SJCRH30 (cell line): ENCODE measurements at regions not wholly inside any gene's neighbourhood (a gene's known extent, or its start where the extent isn't known, plus 50 kb on each side); places are given as distances from the start of the nearest gene placed in this dataset.
"Not testable (repeated sequence)": the region's sequence is repeated elsewhere in the genome, so short reads cannot be mapped to it uniquely, and the experiment has no call there.

ENCODE experiments used
- DNase-seq, 2 experiments: peaks; one replicate each; pipeline ENCODE4 v3.0.0-alpha.2; 2015 to 2020
- H3K27ac ChIP-seq: fragments of 250-450 bp; sonication (Bioruptor Pico); 2 replicates; pipeline ENCODE4 v1.5.1; 2020; ENCODE audit warnings: mild to moderate bottlenecking, moderate library complexity
- H3K27me3 ChIP-seq: fragments of 250-450 bp; sonication (Bioruptor Pico); 2 replicates; pipeline ENCODE4 v1.5.1; 2020; ENCODE audit warnings: mild to moderate bottlenecking, moderate library complexity
- H3K36me3 ChIP-seq: fragments of 250-450 bp; sonication (Bioruptor Pico); 2 replicates; pipeline ENCODE4 v1.5.1; 2020; ENCODE audit warnings: mild to moderate bottlenecking, moderate library complexity
- H3K4me1 ChIP-seq: fragments of 250-450 bp; sonication (Bioruptor Pico); 2 replicates; pipeline ENCODE4 v1.5.1; 2020; ENCODE audit warnings: mild to moderate bottlenecking, moderate library complexity
- H3K4me3 ChIP-seq: fragments of 250-450 bp; sonication (Bioruptor Pico); 2 replicates; pipeline ENCODE4 v1.5.1; 2020; ENCODE audit warnings: mild to moderate bottlenecking, moderate library complexity
- H3K9me3 ChIP-seq: fragments of 250-450 bp; sonication (Bioruptor Pico); replicated peaks from 2 replicates; pipeline ENCODE4 v1.5.1; 2020; ENCODE audit warnings: mild to moderate bottlenecking, moderate library complexity

- DNase-seq, H3K27me3 ChIP-seq, H3K36me3 ChIP-seq, H3K9me3 ChIP-seq, H3K27ac ChIP-seq, H3K4me3 ChIP-seq, H3K4me1 ChIP-seq: not testable (repeated sequence)
Observed at GRCh38 chr18:15000119-15001037, 252.4 kb downstream of the ANKRD30B start.

- not testable (repeated sequence) for H3K27me3 ChIP-seq, H3K4me1 ChIP-seq, H3K27ac ChIP-seq, H3K36me3 ChIP-seq, H3K9me3 ChIP-seq, DNase-seq, H3K4me3 ChIP-seq
Observed at GRCh38 chr18:15001038-15001794, 253.2 kb downstream of the ANKRD30B start.

DNA sequence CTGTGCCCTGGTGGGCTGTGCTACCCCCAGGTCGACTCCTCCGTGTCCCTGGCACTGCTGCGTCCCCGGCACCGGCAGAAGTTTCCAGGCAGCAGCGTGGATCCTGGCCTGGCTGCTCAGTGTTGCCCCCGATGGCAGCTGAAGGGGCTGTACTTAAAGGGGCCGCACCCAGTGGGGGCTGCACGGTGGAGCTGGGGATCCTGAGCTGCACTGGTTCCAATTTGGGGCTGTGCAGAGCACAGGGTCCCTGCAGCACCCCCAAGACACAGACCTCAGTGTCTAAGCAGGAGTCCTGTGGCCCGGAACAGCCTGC, 253.8 kb downstream of the ANKRD30B start:
- DNase-seq, H3K4me3 ChIP-seq, H3K4me1 ChIP-seq, H3K27ac ChIP-seq, H3K36me3 ChIP-seq, H3K9me3 ChIP-seq, H3K27me3 ChIP-seq: not testable (repeated sequence)

- not testable (repeated sequence) for H3K27me3 ChIP-seq, H3K36me3 ChIP-seq, H3K9me3 ChIP-seq, H3K27ac ChIP-seq, DNase-seq, H3K4me1 ChIP-seq, H3K4me3 ChIP-seq
Observed at GRCh38 chr18:15002765-15003164, 254.8 kb downstream of the ANKRD30B start.

DNA sequence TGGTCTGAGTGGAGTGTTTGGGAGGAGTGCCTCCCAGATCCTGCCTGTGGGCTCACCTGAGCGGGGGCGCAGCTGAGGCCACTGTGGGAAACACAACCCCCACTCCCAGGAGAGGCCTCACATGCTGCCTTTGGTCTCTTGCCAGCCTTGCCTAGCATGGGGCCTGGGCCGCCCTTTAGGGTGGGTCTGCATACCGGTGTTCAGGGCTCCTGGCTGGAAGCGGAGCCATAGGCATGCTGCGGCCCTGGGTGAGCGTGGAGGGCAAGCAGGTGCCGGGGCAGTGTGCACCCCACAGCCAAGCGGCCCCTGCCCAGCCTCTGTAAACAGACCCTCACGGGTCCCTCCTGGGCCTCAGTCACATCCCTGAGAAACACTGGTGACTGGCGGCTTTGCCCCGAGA, 255.3 kb downstream of the ANKRD30B start:
- DNase-seq, H3K36me3 ChIP-seq, H3K9me3 ChIP-seq, H3K27me3 ChIP-seq, H3K27ac ChIP-seq, H3K4me1 ChIP-seq, H3K4me3 ChIP-seq: not testable (repeated sequence)

DNA sequence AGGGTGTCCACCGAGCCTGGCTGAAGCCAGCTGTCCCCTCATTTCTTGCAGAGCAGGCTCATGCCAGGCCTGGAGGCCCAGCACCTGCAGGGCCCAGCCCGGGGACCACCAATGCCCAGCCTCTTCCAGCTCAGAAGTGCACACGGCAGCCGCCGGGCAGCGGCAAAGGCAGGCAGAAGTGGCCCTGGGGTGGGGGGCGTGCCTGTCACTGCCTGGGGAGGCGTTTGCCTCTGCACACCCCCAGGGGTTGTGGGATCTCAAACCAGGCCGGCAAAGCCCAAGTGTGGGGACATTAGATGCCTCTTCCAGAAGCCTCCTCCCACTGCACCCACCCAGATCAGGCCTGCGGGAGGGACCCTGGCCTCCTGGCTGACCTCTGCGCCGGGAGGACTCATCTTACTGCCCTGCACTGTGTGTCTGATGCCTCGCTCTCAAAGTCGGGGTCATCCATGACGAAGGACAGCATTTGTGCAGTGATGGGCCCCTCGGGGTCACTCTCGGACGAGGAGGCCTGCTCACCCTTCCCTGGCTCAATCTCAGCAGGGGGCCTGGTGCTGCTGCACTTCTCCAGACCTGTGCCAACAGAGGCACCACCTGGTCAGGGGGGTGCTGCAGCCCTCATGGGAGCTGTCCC, 255.8 kb downstream of the ANKRD30B start:
- not testable (repeated sequence) for H3K4me3 ChIP-seq, H3K27me3 ChIP-seq, H3K36me3 ChIP-seq, H3K4me1 ChIP-seq, H3K9me3 ChIP-seq, H3K27ac ChIP-seq, DNase-seq

DNA sequence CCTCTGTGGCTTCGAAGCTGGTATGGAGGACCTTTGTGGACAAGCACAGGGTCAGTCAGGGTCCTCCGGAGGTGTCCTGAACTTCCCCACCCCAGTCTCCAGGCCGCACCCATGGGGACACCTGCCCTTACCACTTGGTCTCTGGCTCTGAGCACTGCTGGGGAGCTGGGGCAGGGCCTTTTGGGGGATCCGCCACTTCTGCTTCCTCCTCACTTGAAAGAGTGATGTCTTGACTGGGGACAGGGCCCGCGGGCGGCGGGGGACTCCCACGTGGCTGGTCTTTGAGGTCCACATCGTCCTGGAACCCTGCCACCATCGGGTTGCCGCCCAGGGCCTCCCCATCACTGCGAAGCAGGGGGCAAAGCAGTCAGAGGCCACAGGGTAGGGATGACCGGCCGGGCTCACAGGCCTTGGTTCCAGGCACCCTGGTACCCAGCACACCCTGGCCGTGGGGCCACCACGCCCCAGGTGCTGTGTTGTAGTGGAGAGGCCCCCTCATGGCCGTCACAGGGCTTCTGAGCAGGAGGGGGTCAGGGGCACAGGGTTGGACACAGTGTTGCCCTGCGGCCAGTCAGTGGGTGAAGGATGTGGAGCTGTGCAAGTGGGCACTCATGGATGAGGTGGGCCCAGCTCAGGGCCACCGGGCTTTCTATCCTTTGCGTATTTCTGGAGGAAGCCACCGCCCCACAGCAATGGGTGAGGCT, 256.4 kb downstream of the ANKRD30B start:
- not testable (repeated sequence) for H3K9me3 ChIP-seq, H3K4me3 ChIP-seq, H3K27ac ChIP-seq, H3K4me1 ChIP-seq, DNase-seq, H3K36me3 ChIP-seq, H3K27me3 ChIP-seq

DNA sequence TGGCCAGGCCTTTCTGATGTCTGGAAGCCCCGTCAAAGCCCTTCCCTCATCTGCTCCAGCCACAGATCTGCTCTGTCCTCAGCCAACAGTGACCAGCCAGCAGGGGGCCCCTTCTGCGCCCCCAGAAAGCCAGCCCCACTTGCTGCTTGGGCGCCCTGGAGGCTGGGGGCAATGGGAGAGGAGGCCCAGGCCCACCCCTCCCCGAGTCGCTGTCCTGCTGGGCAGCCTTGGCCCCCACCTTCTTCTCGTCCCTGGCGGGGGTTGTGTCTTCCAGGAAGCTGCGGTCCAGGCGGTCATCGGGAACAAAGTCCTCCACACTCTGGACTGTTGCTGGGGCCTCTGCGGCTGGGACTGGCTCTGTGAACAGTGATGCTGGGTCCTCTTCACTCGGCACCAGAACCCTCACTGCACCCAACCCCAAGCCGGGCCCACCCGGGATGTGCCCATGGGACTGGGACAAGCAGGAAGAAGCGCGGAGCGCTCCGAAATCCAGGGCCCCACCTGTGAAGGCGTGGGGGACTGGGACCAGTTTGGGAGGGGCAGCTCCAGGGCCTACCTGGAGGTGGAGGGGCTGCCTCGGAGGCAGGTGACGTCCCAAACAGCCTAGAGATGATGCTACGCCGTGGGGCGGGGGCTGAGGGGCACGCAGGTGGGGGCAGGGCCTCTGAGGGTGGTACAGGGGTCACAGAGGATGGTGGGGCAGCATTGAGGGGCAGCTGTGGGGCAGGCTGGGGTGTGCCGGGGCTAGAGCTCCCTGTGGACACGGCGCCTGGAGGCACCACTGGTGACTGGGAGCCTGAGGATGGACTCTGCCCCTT, 257.6 kb downstream of the ANKRD30B start:
- Histone ChIP-seq H3K4me1 (no peaks in the 10 kb centered on the region), H3K9me3 (no peaks in the 10 kb centered on the region), H3K4me3 (no peak overlapping the region), H3K36me3 (no peaks in the 10 kb centered on the region), H3K27me3 (no peaks in the 10 kb centered on the region), H3K27ac (no peak overlapping the region)
- DNase-seq, result no peak

GRCh38 chr18:15006616-15007015, 258.6 kb downstream of the ANKRD30B start:
- not testable (repeated sequence) for H3K36me3 ChIP-seq, DNase-seq, H3K27me3 ChIP-seq, H3K27ac ChIP-seq, H3K4me3 ChIP-seq, H3K4me1 ChIP-seq, H3K9me3 ChIP-seq

DNA sequence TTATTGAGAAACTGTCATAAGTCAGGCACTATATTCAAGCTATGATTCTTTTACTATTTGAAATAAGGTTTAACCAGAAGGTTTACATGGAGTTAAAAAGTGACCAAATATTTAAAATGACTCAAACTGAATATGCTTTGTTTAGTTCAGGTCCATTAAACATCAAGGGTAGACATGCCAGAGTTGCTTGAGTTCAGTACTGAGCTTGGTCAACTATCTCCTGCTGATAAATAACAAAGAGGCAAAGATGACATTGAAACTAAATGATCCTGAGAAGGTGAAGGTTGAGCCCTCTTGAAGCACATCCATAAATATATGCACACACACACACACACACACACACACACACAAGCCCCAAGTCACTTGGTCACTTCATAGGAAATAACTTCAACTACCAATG, 278.1 kb downstream of the ANKRD30B start:
- H3K9me3 ChIP-seq, H3K27me3 ChIP-seq, H3K36me3 ChIP-seq, H3K27ac ChIP-seq, DNase-seq, H3K4me3 ChIP-seq, H3K4me1 ChIP-seq: not testable (repeated sequence)

DNA sequence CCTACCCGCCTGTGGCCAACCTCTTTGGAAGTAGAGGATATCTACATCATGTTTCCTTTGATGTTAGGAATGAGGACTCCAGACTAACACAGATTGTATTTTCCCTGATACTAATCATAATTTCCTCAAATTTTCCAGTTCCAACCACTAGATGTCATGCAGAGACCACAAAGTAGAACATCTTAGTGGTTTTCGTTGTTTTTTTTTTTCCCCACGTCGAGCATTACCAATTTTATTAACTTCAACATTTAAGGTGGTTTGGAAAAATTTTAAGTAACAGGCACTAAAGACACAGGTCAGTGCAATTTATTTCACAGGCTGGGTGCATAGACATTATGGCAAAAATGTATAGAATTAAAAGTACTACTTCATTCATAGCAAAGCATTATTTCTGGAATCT, 280.1 kb downstream of the ANKRD30B start:
- not testable (repeated sequence) for H3K4me3 ChIP-seq, H3K27me3 ChIP-seq, H3K27ac ChIP-seq, H3K9me3 ChIP-seq, H3K4me1 ChIP-seq, H3K36me3 ChIP-seq, DNase-seq

DNA sequence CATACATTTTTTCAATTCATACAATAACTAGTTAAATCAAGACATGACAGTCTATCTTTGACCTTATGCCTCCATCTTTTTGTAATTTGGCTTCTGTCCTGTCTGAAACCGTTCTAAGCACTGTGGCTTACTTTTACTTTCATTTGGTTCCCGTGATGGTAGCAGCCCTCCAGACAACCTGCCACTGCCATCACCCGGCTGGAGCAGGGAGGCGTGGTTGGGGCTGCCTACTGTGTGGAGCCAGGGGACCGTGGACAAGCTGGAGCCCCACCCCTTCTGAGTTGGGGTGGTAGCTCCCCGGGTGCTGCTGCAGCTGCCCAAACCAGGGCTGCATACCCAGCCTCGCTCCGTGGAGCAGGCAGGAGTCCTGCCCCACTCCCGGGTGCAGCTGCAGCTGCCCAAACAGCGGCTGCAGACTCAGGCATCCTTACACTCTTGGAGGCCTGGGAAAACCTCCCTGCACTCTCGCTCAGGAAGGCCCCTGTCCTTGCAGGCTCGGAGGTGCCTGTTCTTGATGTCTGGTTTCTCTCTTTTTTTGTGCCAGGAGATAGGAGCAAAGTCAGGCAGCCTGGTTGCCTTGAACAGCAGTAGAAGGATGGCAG, 312.4 kb downstream of the ANKRD30B start:
- H3K9me3 ChIP-seq, DNase-seq, H3K36me3 ChIP-seq, H3K4me1 ChIP-seq, H3K27me3 ChIP-seq, H3K27ac ChIP-seq, H3K4me3 ChIP-seq: not testable (repeated sequence)

DNA sequence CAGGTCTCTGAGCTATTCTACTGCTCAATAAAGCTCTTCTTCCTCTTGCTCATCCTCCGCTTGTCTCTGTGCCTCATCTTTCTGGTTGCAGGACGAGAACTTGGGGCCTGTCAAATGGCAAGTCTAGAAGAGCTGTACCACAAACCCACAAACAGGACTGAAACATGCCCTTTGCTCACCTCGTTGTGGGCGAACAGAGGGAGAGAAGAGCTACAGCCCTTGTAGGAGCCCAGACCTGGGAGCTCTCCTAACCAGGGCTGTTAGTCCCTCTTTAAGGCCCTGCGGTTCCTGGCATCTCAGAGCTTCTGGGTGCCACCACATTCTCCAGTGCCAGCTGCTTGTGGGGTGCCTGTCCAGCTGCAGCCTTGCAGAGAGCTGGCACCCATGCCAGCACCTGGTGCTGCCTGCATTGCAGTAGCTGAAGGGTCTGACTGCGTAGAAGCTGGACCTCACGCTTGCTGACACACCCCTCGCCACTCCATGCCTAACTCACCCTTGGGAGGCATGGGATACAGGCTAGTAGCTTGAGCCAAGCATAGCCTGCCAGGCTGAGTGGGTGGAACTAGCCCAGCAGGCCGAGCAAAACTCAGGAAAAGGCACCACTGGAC, 313.4 kb downstream of the ANKRD30B start:
- not testable (repeated sequence) for H3K9me3 ChIP-seq, H3K27ac ChIP-seq, H3K36me3 ChIP-seq, H3K4me1 ChIP-seq, DNase-seq, H3K4me3 ChIP-seq, H3K27me3 ChIP-seq

DNA sequence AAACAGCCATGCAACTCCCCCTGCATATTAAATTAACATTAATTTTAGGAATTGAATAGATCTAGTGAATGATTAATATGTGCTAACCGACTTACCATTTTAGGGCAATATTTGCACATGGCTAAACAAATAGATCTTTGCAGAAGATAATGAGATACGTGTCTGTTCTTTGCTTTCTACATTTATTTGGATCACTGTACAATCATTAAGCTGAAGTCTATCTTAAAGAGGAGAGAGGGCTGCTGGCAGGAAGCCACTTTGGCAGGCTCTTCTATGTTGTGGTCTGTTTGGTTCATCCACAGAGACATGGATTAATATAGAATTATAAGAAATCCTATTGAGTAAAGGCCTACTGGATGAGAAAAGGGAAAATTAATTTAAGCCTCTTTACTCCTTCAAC, 318.5 kb downstream of the ANKRD30B start:
- not testable (repeated sequence) for H3K27ac ChIP-seq, H3K9me3 ChIP-seq, H3K4me1 ChIP-seq, H3K36me3 ChIP-seq, H3K27me3 ChIP-seq, DNase-seq, H3K4me3 ChIP-seq
